ENCODE measurements at regions not wholly inside any gene's neighbourhood (a gene's known extent, or its start where the extent isn't known, plus 50 kb on each side); places are given as distances from the start of the nearest gene placed in this dataset.

DNA sequence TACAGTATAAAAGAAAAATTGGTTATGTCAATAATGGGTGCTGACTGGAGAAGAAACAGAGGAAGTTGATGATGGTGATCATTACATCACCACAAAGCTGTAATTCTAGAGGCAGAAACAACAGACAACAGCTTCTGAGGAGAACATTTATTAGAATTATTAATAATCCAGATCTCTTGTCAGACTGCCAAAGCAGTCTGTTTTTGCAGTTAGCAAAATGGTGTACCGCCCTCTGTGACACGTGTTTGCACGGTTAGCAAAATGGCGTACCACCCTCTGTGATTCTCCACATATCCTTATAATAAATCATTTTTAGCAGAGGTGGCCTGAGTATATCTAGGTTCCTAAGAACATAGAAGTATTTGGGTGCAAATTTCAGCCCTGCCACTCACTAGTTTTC, 154.0 kb upstream of the TENT5D start:
- POLR2A ChIA-PET (ENCODE audit: partially characterized antibody): no interaction called here
- TF ChIP-seq, protein P1, sequence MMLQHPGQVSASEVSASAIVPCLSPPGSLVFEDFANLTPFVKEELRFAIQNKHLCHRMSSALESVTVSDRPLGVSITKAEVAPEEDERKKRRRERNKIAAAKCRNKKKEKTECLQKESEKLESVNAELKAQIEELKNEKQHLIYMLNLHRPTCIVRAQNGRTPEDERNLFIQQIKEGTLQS (IDR thresholded peaks at IDR 0.05; ENCODE audit: insufficient read depth, low read depth, low read length): no peak
- TF ChIP-seq RXRA (IDR thresholded peaks at IDR 0.05; ENCODE audit: insufficient read depth, low read depth, low read length) (no peak), RNF2 (IDR thresholded peaks at IDR 0.05; ENCODE audit: borderline replicate concordance, low read depth, low read length, missing control alignments, poor library complexity, severe bottlenecking) (no peak), BCL11A (IDR thresholded peaks at IDR 0.05; ENCODE audit: low read depth in 2 of 2, low read length in 2 of 2) (no peak), CTBP2 (IDR thresholded peaks at IDR 0.05; ENCODE audit: borderline replicate concordance, insufficient read depth, insufficient read length, low read length) (no peak), BACH1 (IDR thresholded peaks at IDR 0.05; ENCODE audit: low read length) (no peak), JUND (IDR thresholded peaks at IDR 0.05; ENCODE audit: low read length) (no peak), SIX5 (IDR thresholded peaks at IDR 0.05; ENCODE audit: low read depth, low read length) (no peak), KDM5A (IDR thresholded peaks at IDR 0.05; ENCODE audit: low read length) (no peak), YY1 (IDR thresholded peaks at IDR 0.05; ENCODE audit: low read depth, low read length) (no peak), EGR1 (IDR thresholded peaks at IDR 0.05; ENCODE audit: borderline replicate concordance, low read depth, low read length) (no peak), EP300 (IDR thresholded peaks at IDR 0.05; ENCODE audit: borderline replicate concordance in 1 of 2, low read depth in 2 of 2, low read length in 2 of 2) (no peak), ASH2L (IDR thresholded peaks at IDR 0.05; ENCODE audit: low read length) (no peak), CREB1 (IDR thresholded peaks at IDR 0.05) (no peak)
- TF ChIP-seq, protein P2, sequence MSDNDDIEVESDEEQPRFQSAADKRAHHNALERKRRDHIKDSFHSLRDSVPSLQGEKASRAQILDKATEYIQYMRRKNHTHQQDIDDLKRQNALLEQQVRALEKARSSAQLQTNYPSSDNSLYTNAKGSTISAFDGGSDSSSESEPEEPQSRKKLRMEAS (IDR thresholded peaks at IDR 0.05): no peak

More for the DNA sequence above, 154.0 kb upstream of the TENT5D start:
- Histone ChIP-seq H4K8ac (ENCODE audit: extremely low read depth, insufficient read depth, low read length) (no peak overlapping the region), H2BK15ac (ENCODE audit: low read length) (no peak overlapping the region), H3K36me3 (ENCODE audit: control insufficient read depth in 2 of 4, insufficient read depth in 4 of 4, low read length in 3 of 4) (no peaks in the 10 kb centered on the region), H3K9ac (replicated peaks in 1 of 4; ENCODE audit: extremely low read depth in 1 of 4, low read depth in 3 of 4, low read length in 3 of 4) (no peak overlapping the region), H3K56ac (replicated peaks; ENCODE audit: insufficient read length, low read depth, low read length) (no peak overlapping the region), H3K23ac (ENCODE audit: insufficient read length) (no peak overlapping the region), H2BK5ac (ENCODE audit: low read depth, low read length) (no peak overlapping the region), H3K9me3 (ENCODE audit: insufficient read depth in 2 of 2, low read depth in 1 of 2, low read length in 1 of 2) (no peaks in the 10 kb centered on the region), H3K4me3 (ENCODE audit: extremely low read depth in 1 of 4, insufficient read depth in 2 of 4, low read depth in 3 of 4, low read length in 4 of 4) (no peak overlapping the region), H3K4me1 (replicated peaks in 1 of 4; ENCODE audit: control insufficient read depth in 3 of 4, insufficient read depth in 4 of 4, low read length in 3 of 4) (no peaks in the 10 kb centered on the region), H3K4me2 (ENCODE audit: insufficient read depth in 1 of 2, low read depth in 2 of 2, low read length in 2 of 2) (no peak overlapping the region), H3K27me3 (replicated peaks in 1 of 4; ENCODE audit: control insufficient read depth in 3 of 4, extremely low read depth in 1 of 4, insufficient read depth in 3 of 4, low read length in 3 of 4) (no peaks in the 10 kb centered on the region), H3K79me1 (ENCODE audit: low read depth, low read length) (no peaks in the 10 kb centered on the region), H3K79me2 (ENCODE audit: control insufficient read depth in 1 of 2, insufficient read depth in 2 of 2, low read length in 2 of 2) (no peaks in the 10 kb centered on the region), H3K27ac (ENCODE audit: low read depth, low read length) (no peak overlapping the region), H4K20me1 (replicated peaks in 1 of 2; ENCODE audit: control insufficient read depth in 1 of 2, insufficient read depth in 2 of 2, low read length in 2 of 2) (no peaks in the 10 kb centered on the region), H2BK12ac (ENCODE audit: low read depth, low read length) (no peak overlapping the region), H3K14ac (ENCODE audit: insufficient read length) (no peak overlapping the region), H2AK5ac (ENCODE audit: low read depth, low read length) (no peak overlapping the region), H2BK20ac (ENCODE audit: low read length) (no peak overlapping the region), H4K91ac (replicated peaks; ENCODE audit: insufficient read length, low read length) (no peak overlapping the region), H3K18ac (ENCODE audit: extremely low read depth, low read length) (no peak overlapping the region), H3K23me2 (ENCODE audit: low read depth, low read length) (no peaks in the 10 kb centered on the region), H4K5ac (ENCODE audit: insufficient read length, low read depth, low read length) (no peak overlapping the region), H2BK120ac (replicated peaks; ENCODE audit: low read depth, low read length) (no peak overlapping the region), H2AFZ (ENCODE audit: low read length) (no peak overlapping the region), H3K4ac (replicated peaks; ENCODE audit: insufficient read length, low read depth, low read length) (no peak overlapping the region)
- FAIRE-seq: no peak
- CTCF ChIA-PET (ENCODE audit: partially characterized antibody): no interaction called here
- 100% methylated on average over 4 of the region's 4 CpGs; no CpG with 5 or more reads in 1 of the 2 experiments for WGBS, 2 experiments (ENCODE audit: extremely low coverage in 1 of 2, insufficient coverage in 1 of 2, insufficient read length in 1 of 2, insufficient replicate concordance in 2 of 2, low coverage in 1 of 2, low lambda C conversion rate in 2 of 2, missing lambda C conversion rate in 1 of 2)
- DNase-seq (ENCODE audit: low read depth in 1 of 2, low spot score in 2 of 2): no peak
